ENCODE measurements at regions not wholly inside any gene's neighbourhood (a gene's known extent, or its start where the extent isn't known, plus 50 kb on each side); places are given as distances from the start of the nearest gene placed in this dataset.

- Histone ChIP-seq H3K4me1 (no peaks in the 10 kb centered on the region), H3K4me3 (no peak overlapping the region), H3K27me3 (no peaks in the 10 kb centered on the region), H3K9me3 (no peaks in the 10 kb centered on the region), H3K27ac (no peak overlapping the region), H3K36me3 (no peaks in the 10 kb centered on the region)
- TF ChIP-seq POLR2A (IDR thresholded peaks at IDR 0.05) (no peak), CTCF (IDR thresholded peaks at IDR 0.05) (no peak)
- intact Hi-C loops (cut with DNase I; ENCODE audit: low total_unique reads): no loop called here
- no peak for DNase-seq
Observed at GRCh38 chr4:159003420-159004253, 99.2 kb upstream of the RAPGEF2 start.

- Histone ChIP-seq H3K27me3 (no peaks in the 10 kb centered on the region), H3K9me3 (no peaks in the 10 kb centered on the region), H3K27ac (no peak overlapping the region), H3K4me3 (no peak overlapping the region), H3K36me3 (no peaks in the 10 kb centered on the region), H3K4me1 (no peaks in the 10 kb centered on the region)
- no peak for TF ChIP-seq CTCF (IDR thresholded peaks at IDR 0.05)
- no peak for DNase-seq
- intact Hi-C loops (cut with DNase I; ENCODE audit: low total_unique reads): no loop called here
Observed at GRCh38 chr4:159006202-159006601, 96.7 kb upstream of the RAPGEF2 start.

GRCh38 chr4:159008671-159009070 lies 94.2 kb upstream of the RAPGEF2 start:
- H3K9me3 ChIP-seq: no peaks in the 10 kb centered on the region
- H3K4me1 ChIP-seq: no peaks in the 10 kb centered on the region
- DNase-seq: no peak
- no peak overlapping the region for H3K27ac ChIP-seq
- H3K4me3 ChIP-seq: no peak overlapping the region
- no peaks in the 10 kb centered on the region for H3K36me3 ChIP-seq
- H3K27me3 ChIP-seq: no peaks in the 10 kb centered on the region
- intact Hi-C loops (cut with DNase I; ENCODE audit: low total_unique reads): no loop called here
- TF ChIP-seq POLR2A (IDR thresholded peaks at IDR 0.05) (no peak), CTCF (IDR thresholded peaks at IDR 0.05) (no peak)

GRCh38 chr4:159009521-159009920 lies 93.4 kb upstream of the RAPGEF2 start:
- H3K4me1 ChIP-seq: no peaks in the 10 kb centered on the region
- no peak for DNase-seq
- TF ChIP-seq CTCF (IDR thresholded peaks at IDR 0.05) (no peak), POLR2A (IDR thresholded peaks at IDR 0.05) (no peak)
- intact Hi-C loops (cut with DNase I; ENCODE audit: low total_unique reads): no loop called here
- H3K27me3 ChIP-seq: no peaks in the 10 kb centered on the region
- no peaks in the 10 kb centered on the region for H3K36me3 ChIP-seq
- no peak overlapping the region for H3K27ac ChIP-seq
- H3K9me3 ChIP-seq: no peaks in the 10 kb centered on the region
- no peak overlapping the region for H3K4me3 ChIP-seq

GRCh38 chr4:159010100-159010499 lies 92.8 kb upstream of the RAPGEF2 start:
- intact Hi-C loops (cut with DNase I; ENCODE audit: low total_unique reads): no loop called here
- no peak for DNase-seq
- H3K27ac ChIP-seq: no peak overlapping the region

More at GRCh38 chr4:159010100-159010499, 92.8 kb upstream of the RAPGEF2 start:
- Histone ChIP-seq H3K4me1 (no peaks in the 10 kb centered on the region), H3K4me3 (no peak overlapping the region), H3K27me3 (no peaks in the 10 kb centered on the region), H3K9me3 (no peaks in the 10 kb centered on the region), H3K36me3 (no peaks in the 10 kb centered on the region)
- no peak for TF ChIP-seq CTCF (IDR thresholded peaks at IDR 0.05)
- no peak for TF ChIP-seq POLR2A (IDR thresholded peaks at IDR 0.05)

Data from uterus (tissue), 3 donors.